ENCODE measurements at regions not wholly inside any gene's neighbourhood (a gene's known extent, or its start where the extent isn't known, plus 50 kb on each side); places are given as distances from the start of the nearest gene placed in this dataset.

GRCh38 chr13:91097269-91097668 lies 250.2 kb upstream of the MIR17HG start:
- H3K27ac ChIP-seq (ENCODE audit: insufficient read depth, low read length): no peak overlapping the region
- H3K9me1 ChIP-seq (ENCODE audit: insufficient read depth, low read length): no peaks in the 10 kb centered on the region
- H3K18ac ChIP-seq (ENCODE audit: low read depth, low read length): no peak overlapping the region
- ChIA-PET CTCF (no interaction called here), POLR2A (ENCODE audit: unreplicated experiment) (no interaction called here)
- DNase-seq: no peak
- TF ChIP-seq SMC3 (IDR thresholded peaks at IDR 0.05; ENCODE audit: low read depth, low read length): no peak
- TF ChIP-seq MAFK (IDR thresholded peaks at IDR 0.05; ENCODE audit: low read depth, low read length): no peak
- no peak for TF ChIP-seq FOS (IDR thresholded peaks at IDR 0.05; ENCODE audit: low read depth, low read length)
- no peaks in the 10 kb centered on the region; the same call in 1 of the 2 replicates for H3K9me3 ChIP-seq (ENCODE audit: control insufficient read depth, insufficient read depth, low read length)
- in situ Hi-C loops (cut with MboI; ENCODE audit: low sequenced_read_pairs) (no loop called here), intact Hi-C loops (cut with micrococcal nuclease) (no loop called here), dilution Hi-C loops (cut with HindIII; ENCODE audit: low sequenced_read_pairs, unreplicated experiment) (no loop called here)
- no TSS peak for BruUV-seq (replicated peaks)
- no peak overlapping the region for H4K8ac ChIP-seq (ENCODE audit: low read depth in 2 of 2, low read length in 2 of 2)
- no peaks in the 10 kb centered on the region for H3K79me1 ChIP-seq (ENCODE audit: low read depth in 1 of 2, low read length in 2 of 2)
- H2BK15ac ChIP-seq (ENCODE audit: low read depth, low read length): no peak overlapping the region
- no peak overlapping the region for H3K9ac ChIP-seq (ENCODE audit: low read depth, low read length)
- H3K56ac ChIP-seq (ENCODE audit: extremely low read depth, insufficient read depth, low read length): no peak overlapping the region
- H4K20me1 ChIP-seq (ENCODE audit: insufficient read depth, low read length): no peaks in the 10 kb centered on the region
- no peak overlapping the region for H2BK20ac ChIP-seq (ENCODE audit: low read depth, low read length)
- no peak overlapping the region for H3K4me3 ChIP-seq (ENCODE audit: insufficient read depth, low read depth, low read length)
- no peak overlapping the region for H3K4me2 ChIP-seq (ENCODE audit: low read depth, low read length)
- no peak overlapping the region for H3K23ac ChIP-seq (ENCODE audit: low read depth, low read length)
- WGBS, 2 experiments (ENCODE audit: extremely low coverage in 2 of 2, insufficient read length in 1 of 2): 74% methylated on average over 3 of the region's 5 CpGs; no CpG with 5 or more reads in 1 of the 2 experiments
- H2AK5ac ChIP-seq (ENCODE audit: low read depth, low read length): no peak overlapping the region
- no peak overlapping the region for H2AK9ac ChIP-seq (replicated peaks; ENCODE audit: low read depth, low read length, poor library complexity)
- no peak overlapping the region for H4K91ac ChIP-seq (ENCODE audit: insufficient read depth, low read depth, low read length)
- H2AFZ ChIP-seq (replicated peaks; ENCODE audit: low read length, poor library complexity): no peak overlapping the region
- no peak overlapping the region for H3K4ac ChIP-seq (ENCODE audit: low read depth, low read length)
- no peaks in the 10 kb centered on the region for H3K36me3 ChIP-seq (ENCODE audit: control insufficient read depth, insufficient read depth, low read length)
- H4K5ac ChIP-seq (ENCODE audit: low read depth, low read length): no peak overlapping the region
- H2BK5ac ChIP-seq (ENCODE audit: low read depth, low read length, poor library complexity, severe bottlenecking): no peak overlapping the region
- H3K27me3 ChIP-seq (ENCODE audit: control insufficient read depth, insufficient read depth, low read length): no peaks in the 10 kb centered on the region
- H3K14ac ChIP-seq (replicated peaks; ENCODE audit: low read depth, low read length): no peak overlapping the region
- H2BK120ac ChIP-seq (ENCODE audit: low read depth, low read length): no peak overlapping the region
- H3K4me1 ChIP-seq (ENCODE audit: control insufficient read depth, insufficient read depth, low read length): no peaks in the 10 kb centered on the region
- no peak for ATAC-seq (ENCODE audit: low read depth)

Measured in IMR-90 (cell line).